ENCODE measurements at regions not wholly inside any gene's neighbourhood (a gene's known extent, or its start where the extent isn't known, plus 50 kb on each side); places are given as distances from the start of the nearest gene placed in this dataset.

- H2BK12ac ChIP-seq (ENCODE audit: low read depth, low read length) = no peak overlapping the region
- H3K23ac ChIP-seq (ENCODE audit: insufficient read length) = no peak overlapping the region
- H3K4me1 ChIP-seq (replicated peaks in 1 of 4; ENCODE audit: control insufficient read depth in 3 of 4, insufficient read depth in 4 of 4, low read length in 3 of 4) = no peaks in the 10 kb centered on the region
- ChIA-PET POLR2A (ENCODE audit: partially characterized antibody) (no interaction called here), CTCF (ENCODE audit: partially characterized antibody) (no interaction called here)
- no peak overlapping the region for H3K4me3 ChIP-seq (ENCODE audit: extremely low read depth in 1 of 4, insufficient read depth in 2 of 4, low read depth in 3 of 4, low read length in 4 of 4)
- no peaks in the 10 kb centered on the region for H3K79me2 ChIP-seq (ENCODE audit: control insufficient read depth in 1 of 2, insufficient read depth in 2 of 2, low read length in 2 of 2)
- no peak overlapping the region for H4K5ac ChIP-seq (ENCODE audit: insufficient read length, low read depth, low read length)
- no peak overlapping the region for H3K14ac ChIP-seq (ENCODE audit: insufficient read length)
- no peak overlapping the region for H3K4me2 ChIP-seq (ENCODE audit: insufficient read depth in 1 of 2, low read depth in 2 of 2, low read length in 2 of 2)
- 95% methylated on average over 8 of the region's 8 CpGs; no CpG with 5 or more reads in 1 of the 2 experiments for WGBS, 2 experiments (ENCODE audit: extremely low coverage in 1 of 2, insufficient coverage in 1 of 2, insufficient read length in 1 of 2, insufficient replicate concordance in 2 of 2, low coverage in 1 of 2, low lambda C conversion rate in 2 of 2, missing lambda C conversion rate in 1 of 2)
- no peaks in the 10 kb centered on the region for H3K23me2 ChIP-seq (ENCODE audit: low read depth, low read length)
- 0 out of 2 replicates have a peak overlapping the region, but pooled peaks have one; percentile 41 for H2AFZ ChIP-seq (ENCODE audit: low read length)
- H3K27me3 ChIP-seq (replicated peaks in 1 of 4; ENCODE audit: control insufficient read depth in 3 of 4, extremely low read depth in 1 of 4, insufficient read depth in 3 of 4, low read length in 3 of 4) = no peaks in the 10 kb centered on the region
- H3K18ac ChIP-seq (ENCODE audit: extremely low read depth, low read length) = no peak overlapping the region
- H2BK20ac ChIP-seq (ENCODE audit: low read length) = no peak overlapping the region
- no peaks in the 10 kb centered on the region; the same call in 1 of the 2 replicates for H3K79me1 ChIP-seq (ENCODE audit: low read depth, low read length)
- no peaks in the 10 kb centered on the region for H4K20me1 ChIP-seq (replicated peaks in 1 of 2; ENCODE audit: control insufficient read depth in 1 of 2, insufficient read depth in 2 of 2, low read length in 2 of 2)
- no peak overlapping the region for H4K91ac ChIP-seq (replicated peaks; ENCODE audit: insufficient read length, low read length)
- no peak overlapping the region for H3K27ac ChIP-seq (ENCODE audit: low read depth, low read length)
- H2BK120ac ChIP-seq (replicated peaks; ENCODE audit: low read depth, low read length) = no peak overlapping the region
- no peak overlapping the region for H4K8ac ChIP-seq (ENCODE audit: extremely low read depth, insufficient read depth, low read length)
- FAIRE-seq = no peak
- H3K9me3 ChIP-seq (ENCODE audit: insufficient read depth in 2 of 2, low read depth in 1 of 2, low read length in 1 of 2) = no peaks in the 10 kb centered on the region
- H3K9ac ChIP-seq (replicated peaks in 1 of 4; ENCODE audit: extremely low read depth in 1 of 4, low read depth in 3 of 4, low read length in 3 of 4) = no peak overlapping the region
- no peak overlapping the region for H2AK5ac ChIP-seq (ENCODE audit: low read depth, low read length)
- H2BK5ac ChIP-seq (ENCODE audit: low read depth, low read length) = no peak overlapping the region
- DNase-seq (ENCODE audit: low read depth in 1 of 2, low spot score in 2 of 2) = no peak
- no peaks in the 10 kb centered on the region for H3K36me3 ChIP-seq (ENCODE audit: control insufficient read depth in 2 of 4, insufficient read depth in 4 of 4, low read length in 3 of 4)
- H2BK15ac ChIP-seq (ENCODE audit: low read length) = no peak overlapping the region
- no peak overlapping the region for H3K56ac ChIP-seq (replicated peaks; ENCODE audit: insufficient read length, low read depth, low read length)
- H3K4ac ChIP-seq (replicated peaks; ENCODE audit: insufficient read length, low read depth, low read length) = no peak overlapping the region
- TF ChIP-seq EZH2 (IDR thresholded peaks at IDR 0.05; ENCODE audit: low read depth, low read length, severe bottlenecking) (no peak), EP300 (IDR thresholded peaks at IDR 0.05; ENCODE audit: borderline replicate concordance in 1 of 2, low read depth in 2 of 2, low read length in 2 of 2) (no peak), CTCF (IDR thresholded peaks at IDR 0.05; ENCODE audit: control extremely low read depth in 1 of 3, insufficient read depth in 1 of 3, low read depth in 1 of 3, low read length in 3 of 3) (no peak), BACH1 (IDR thresholded peaks at IDR 0.05; ENCODE audit: low read length) (no peak), TBP (IDR thresholded peaks at IDR 0.05; ENCODE audit: low read depth, low read length) (no peak), MAX (IDR thresholded peaks at IDR 0.05) (no peak), SAP30 (IDR thresholded peaks at IDR 0.05; ENCODE audit: insufficient read depth, insufficient replicate concordance, low read length) (no peak), SUZ12 (IDR thresholded peaks at IDR 0.05; ENCODE audit: low read length) (no peak), PHF8 (conservative IDR thresholded peaks at IDR 0.05; ENCODE audit: low read depth, low read length) (no peak), SP1 (IDR thresholded peaks at IDR 0.05; ENCODE audit: low read depth, low read length) (no peak), RBBP5 (IDR thresholded peaks at IDR 0.05; ENCODE audit: borderline replicate concordance, low read depth, low read length) (no peak), KDM1A (IDR thresholded peaks at IDR 0.05; ENCODE audit: borderline replicate concordance, low read length) (no peak)
Measured at GRCh38 chr9:84482607-84483006, 142.0 kb upstream of the SLC28A3 start.

All from H1 (cell line).